ENCODE measurements at regions not wholly inside any gene's neighbourhood (a gene's known extent, or its start where the extent isn't known, plus 50 kb on each side); places are given as distances from the start of the nearest gene placed in this dataset.

DNA sequence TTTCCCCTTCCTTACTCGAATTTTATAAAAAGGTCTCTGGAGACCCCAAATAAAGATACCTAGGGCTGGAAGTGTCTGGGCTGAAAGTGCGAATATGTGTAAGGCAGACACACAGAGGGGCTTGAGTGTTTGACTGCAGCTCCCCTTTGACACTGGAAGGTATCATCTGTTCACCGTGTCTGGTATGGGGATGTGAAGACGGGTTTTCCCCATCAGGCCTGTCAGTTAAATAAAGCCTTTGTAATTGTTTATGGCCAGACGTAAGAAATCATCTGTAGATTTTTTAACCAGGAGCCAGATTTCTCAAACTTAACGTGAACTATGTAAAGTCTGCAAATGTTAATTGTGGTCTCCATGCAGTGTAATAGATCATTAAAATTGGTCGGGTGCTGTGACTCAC, 1173.4 kb downstream of the AMY1C start:
- TF ChIP-seq, protein P1, sequence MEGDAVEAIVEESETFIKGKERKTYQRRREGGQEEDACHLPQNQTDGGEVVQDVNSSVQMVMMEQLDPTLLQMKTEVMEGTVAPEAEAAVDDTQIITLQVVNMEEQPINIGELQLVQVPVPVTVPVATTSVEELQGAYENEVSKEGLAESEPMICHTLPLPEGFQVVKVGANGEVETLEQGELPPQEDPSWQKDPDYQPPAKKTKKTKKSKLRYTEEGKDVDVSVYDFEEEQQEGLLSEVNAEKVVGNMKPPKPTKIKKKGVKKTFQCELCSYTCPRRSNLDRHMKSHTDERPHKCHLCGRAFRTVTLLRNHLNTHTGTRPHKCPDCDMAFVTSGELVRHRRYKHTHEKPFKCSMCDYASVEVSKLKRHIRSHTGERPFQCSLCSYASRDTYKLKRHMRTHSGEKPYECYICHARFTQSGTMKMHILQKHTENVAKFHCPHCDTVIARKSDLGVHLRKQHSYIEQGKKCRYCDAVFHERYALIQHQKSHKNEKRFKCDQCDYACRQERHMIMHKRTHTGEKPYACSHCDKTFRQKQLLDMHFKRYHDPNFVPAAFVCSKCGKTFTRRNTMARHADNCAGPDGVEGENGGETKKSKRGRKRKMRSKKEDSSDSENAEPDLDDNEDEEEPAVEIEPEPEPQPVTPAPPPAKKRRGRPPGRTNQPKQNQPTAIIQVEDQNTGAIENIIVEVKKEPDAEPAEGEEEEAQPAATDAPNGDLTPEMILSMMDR (IDR thresholded peaks at IDR 0.05), result no peak
- Histone ChIP-seq H3K4me3 (no peak overlapping the region), H3K4me1 (no peaks in the 10 kb centered on the region), H3K27me3 (no peaks in the 10 kb centered on the region), H3K27ac (no peak overlapping the region), H3K9me3 (no peaks in the 10 kb centered on the region), H3K36me3 (no peaks in the 10 kb centered on the region)
- no peak for DNase-seq (ENCODE audit: low spot score)

GRCh38 chr1:104929280-104929679, 1179.6 kb downstream of the AMY1C start:
- Histone ChIP-seq H3K4me3 (no peak overlapping the region), H3K9me3 (no peaks in the 10 kb centered on the region), H3K27ac (no peak overlapping the region), H3K27me3 (no peaks in the 10 kb centered on the region), H3K36me3 (no peaks in the 10 kb centered on the region), H3K4me1 (no peaks in the 10 kb centered on the region)
- TF ChIP-seq, protein P1 (IDR thresholded peaks at IDR 0.05), result no peak
- no peak for DNase-seq (ENCODE audit: low spot score)

DNA sequence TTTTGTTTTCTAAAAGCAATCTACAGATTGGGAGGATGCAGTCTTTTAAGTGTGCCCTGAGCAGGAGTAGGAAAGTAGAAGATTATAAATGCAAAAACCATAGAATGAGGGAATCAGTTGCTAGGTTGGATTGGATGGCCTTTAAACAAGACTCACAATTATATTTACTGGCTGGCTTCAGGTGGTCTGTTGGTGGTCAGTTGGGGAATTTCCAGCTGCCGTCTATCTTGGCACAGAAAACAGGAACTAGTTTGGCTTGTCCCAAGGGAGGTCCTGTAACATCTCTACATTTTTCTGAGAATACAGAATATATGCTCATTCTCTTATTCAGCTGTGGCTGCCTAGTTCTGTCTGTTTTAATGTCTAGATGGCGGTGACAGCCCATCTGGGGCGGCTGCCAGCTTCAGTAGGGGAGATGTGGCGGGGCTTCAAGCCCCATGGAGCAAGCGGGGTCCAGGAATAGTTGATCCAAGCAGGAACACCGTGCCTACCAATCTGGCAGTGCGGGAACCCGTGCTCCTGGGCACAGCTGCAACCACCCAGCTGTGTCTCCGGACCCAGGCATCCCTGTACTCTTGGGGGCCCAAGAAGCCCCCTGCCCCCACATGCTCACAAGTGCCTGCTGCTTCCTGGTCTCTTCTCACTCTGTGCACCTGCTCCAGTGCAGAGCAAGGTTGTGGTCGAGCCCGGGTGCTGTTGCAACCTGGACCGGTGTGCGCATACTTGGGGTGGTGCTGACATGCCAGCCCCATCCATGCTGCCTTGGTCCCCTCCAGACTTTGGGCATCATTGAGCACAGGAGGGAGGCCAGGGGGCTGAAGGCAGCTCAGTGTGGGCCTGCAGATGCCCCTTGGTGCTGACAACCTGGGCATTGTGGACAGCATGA, 1182.6 kb downstream of the AMY1C start:
- no peak overlapping the region for H3K4me3 ChIP-seq
- no peaks in the 10 kb centered on the region for H3K4me1 ChIP-seq
- no peaks in the 10 kb centered on the region for H3K27me3 ChIP-seq
- H3K36me3 ChIP-seq, result no peaks in the 10 kb centered on the region
- H3K9me3 ChIP-seq, result no peaks in the 10 kb centered on the region
- DNase-seq (ENCODE audit: low spot score), result no peak
- no peak overlapping the region for H3K27ac ChIP-seq
- TF ChIP-seq, protein P1 (IDR thresholded peaks at IDR 0.05), result no peak

DNA sequence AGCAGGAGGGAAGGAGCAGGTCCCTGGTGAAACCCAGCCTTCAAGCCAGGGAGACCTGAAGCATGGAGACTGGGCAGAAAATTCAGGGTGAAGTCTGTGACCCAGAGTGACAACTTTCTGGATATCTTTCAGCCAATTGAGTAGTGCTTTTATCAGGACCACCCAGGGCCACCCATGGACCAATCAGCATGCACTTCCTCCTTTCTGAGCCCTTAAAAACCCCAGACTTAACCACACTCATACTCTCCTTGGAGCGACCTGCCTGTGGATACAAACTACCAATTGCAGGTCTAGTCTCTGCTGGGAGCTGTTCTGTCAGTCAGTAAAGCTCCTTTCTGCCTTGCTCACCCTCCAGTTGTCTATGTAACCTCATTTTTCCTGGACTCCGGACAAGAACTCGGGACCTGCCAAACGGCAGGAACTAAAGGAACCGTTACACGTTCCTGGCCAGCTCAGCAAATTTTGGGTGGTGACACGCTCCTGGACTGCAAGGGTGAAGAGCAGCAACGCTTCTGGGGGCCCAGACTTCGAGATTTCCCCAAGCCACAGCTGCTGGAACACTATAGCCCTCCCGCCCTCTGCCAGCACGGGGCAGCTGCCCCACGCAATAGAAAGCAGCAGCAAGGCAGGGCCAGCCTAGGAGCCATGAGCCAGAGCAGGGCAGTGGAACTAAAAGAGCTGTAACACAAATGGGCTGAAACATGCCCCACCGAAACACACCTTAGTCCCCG, 1183.4 kb downstream of the AMY1C start:
- H3K27ac ChIP-seq, result no peak overlapping the region

DNA sequence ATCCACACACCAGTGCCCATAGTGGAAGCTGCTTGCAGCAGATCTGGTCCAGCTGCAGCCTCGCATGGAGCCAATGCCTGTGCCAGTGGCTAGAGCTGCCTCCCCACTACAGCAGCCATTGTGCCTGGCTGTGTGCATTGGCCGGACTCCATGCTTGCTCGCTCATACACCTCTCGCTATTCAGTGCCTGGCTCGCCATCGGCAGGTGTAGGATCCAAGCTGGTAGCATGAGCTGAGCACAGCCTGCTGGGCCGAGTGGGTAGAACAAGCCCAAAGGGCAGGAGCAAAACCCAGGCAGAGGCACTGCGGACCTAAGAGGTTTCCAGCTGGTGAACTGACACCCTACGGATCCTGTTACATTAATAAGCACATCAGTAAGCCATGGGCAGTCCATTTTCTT, 1184.1 kb downstream of the AMY1C start:
- H3K9me3 ChIP-seq, result no peaks in the 10 kb centered on the region
- H3K4me1 ChIP-seq, result no peaks in the 10 kb centered on the region
- no peak for DNase-seq (ENCODE audit: low spot score)
- no peaks in the 10 kb centered on the region for H3K36me3 ChIP-seq
- TF ChIP-seq, protein P1 (IDR thresholded peaks at IDR 0.05), result no peak
- H3K4me3 ChIP-seq, result no peak overlapping the region
- H3K27ac ChIP-seq, result no peak overlapping the region
- no peaks in the 10 kb centered on the region for H3K27me3 ChIP-seq

More for the DNA sequence above, 1183.4 kb downstream of the AMY1C start:
- no peaks in the 10 kb centered on the region for H3K4me1 ChIP-seq
- no peak overlapping the region for H3K4me3 ChIP-seq
- no peak for DNase-seq (ENCODE audit: low spot score)
- TF ChIP-seq, protein P1 (IDR thresholded peaks at IDR 0.05), result no peak
- no peaks in the 10 kb centered on the region for H3K9me3 ChIP-seq
- H3K27me3 ChIP-seq, result no peaks in the 10 kb centered on the region
- H3K36me3 ChIP-seq, result no peaks in the 10 kb centered on the region

All from right atrium auricular region (tissue), 2 donors.